ENCODE measurements at regions not wholly inside any gene's neighbourhood (a gene's known extent, or its start where the extent isn't known, plus 50 kb on each side); places are given as distances from the start of the nearest gene placed in this dataset.

- TF ChIP-seq RFX5 (IDR thresholded peaks at IDR 0.05; ENCODE audit: low read depth, low read length): no peak
- TF ChIP-seq FOXK2 (IDR thresholded peaks at IDR 0.05): no peak
- TF ChIP-seq HCFC1 (IDR thresholded peaks at IDR 0.05; ENCODE audit: low read length): no peak
- no peak for TF ChIP-seq NR2C2 (IDR thresholded peaks at IDR 0.05; ENCODE audit: borderline replicate concordance, control insufficient read depth, insufficient read length, low read depth)
- TF ChIP-seq CEBPZ (IDR thresholded peaks at IDR 0.05; ENCODE audit: low read depth, low read length): no peak
- TF ChIP-seq RELA (IDR thresholded peaks at IDR 0.05; ENCODE audit: borderline replicate concordance, partially characterized antibody): no peak
Observed at GRCh38 chrX:9233141-9233540, 199.2 kb upstream of the FAM9B start.

All from GM12878 (cell line).